T-helper 2 cell (primary cell): ENCODE measurements at regions not wholly inside any gene's neighbourhood (a gene's known extent, or its start where the extent isn't known, plus 50 kb on each side); places are given as distances from the start of the nearest gene placed in this dataset.
"Not testable (repeated sequence)": the region's sequence is repeated elsewhere in the genome, so short reads cannot be mapped to it uniquely, and the experiment has no call there.

ENCODE experiments used
- DNase-seq, 5 experiments: peaks; one replicate each; pipeline versions ENCODE4 v3.0.0 to v3.0.0-alpha.2; 2012 to 2022

- no peak for DNase-seq
Measured at GRCh38 chr7:4438723-4439245, 243.3 kb upstream of the FOXK1 start.

GRCh38 chr7:4439444-4439843 lies 242.7 kb upstream of the FOXK1 start:
- DNase-seq: no peak

- no peak for DNase-seq
Measured at GRCh38 chr7:4444106-4444505, 238.0 kb upstream of the FOXK1 start.

- no peak for DNase-seq
Measured at GRCh38 chr7:4445777-4446176, 236.3 kb upstream of the FOXK1 start.

GRCh38 chr7:4449263-4449662 lies 232.8 kb upstream of the FOXK1 start:
- no peak for DNase-seq

GRCh38 chr7:4450483-4450882 lies 231.6 kb upstream of the FOXK1 start:
- DNase-seq: no peak

GRCh38 chr7:4460597-4460996 lies 221.5 kb upstream of the FOXK1 start:
- DNase-seq: no peak

- DNase-seq: no peak
Measured at GRCh38 chr7:4461531-4461930, 220.6 kb upstream of the FOXK1 start.

- no peak for DNase-seq
Measured at GRCh38 chr7:4468320-4469102, 213.6 kb upstream of the FOXK1 start.

- DNase-seq: no peak
Measured at GRCh38 chr7:4470246-4470645, 211.8 kb upstream of the FOXK1 start.

GRCh38 chr7:4472728-4473127 lies 209.4 kb upstream of the FOXK1 start:
- no peak for DNase-seq

GRCh38 chr7:4479367-4480039 lies 202.6 kb upstream of the FOXK1 start:
- DNase-seq: peak in 1 of 5 experiments; percentile 38

GRCh38 chr7:4480131-4480530 lies 202.0 kb upstream of the FOXK1 start:
- DNase-seq: not testable (repeated sequence)

- DNase-seq: no peak
Measured at GRCh38 chr7:4483851-4484250, 198.2 kb upstream of the FOXK1 start.

- no peak for DNase-seq
Measured at GRCh38 chr7:4484545-4484944, 197.6 kb upstream of the FOXK1 start.

GRCh38 chr7:4486907-4487306 lies 195.2 kb upstream of the FOXK1 start:
- no peak for DNase-seq

GRCh38 chr7:4496911-4497310 lies 185.2 kb upstream of the FOXK1 start:
- DNase-seq: not testable (repeated sequence)

- no peak for DNase-seq
Measured at GRCh38 chr7:4500812-4501211, 181.3 kb upstream of the FOXK1 start.

GRCh38 chr7:4507886-4508285 lies 174.2 kb upstream of the FOXK1 start:
- not testable (repeated sequence) for DNase-seq

- DNase-seq: no peak
Measured at GRCh38 chr7:4513450-4513849, 168.6 kb upstream of the FOXK1 start.

- no peak for DNase-seq
Measured at GRCh38 chr7:4519819-4520520, 162.1 kb upstream of the FOXK1 start.

- no peak for DNase-seq
Measured at GRCh38 chr7:4523219-4523618, 158.9 kb upstream of the FOXK1 start.

- no peak for DNase-seq
Measured at GRCh38 chr7:4523873-4524272, 158.2 kb upstream of the FOXK1 start.

GRCh38 chr7:4525884-4526283 lies 156.2 kb upstream of the FOXK1 start:
- no peak for DNase-seq
